Vagina (tissue), 2 donors: ENCODE measurements at regions not wholly inside any gene's neighbourhood (a gene's known extent, or its start where the extent isn't known, plus 50 kb on each side); places are given as distances from the start of the nearest gene placed in this dataset.

Experiments used
- DNase-seq, 2 donors: peaks; one replicate each; pipeline ENCODE4 v3.0.0-alpha.2; 2017; ENCODE audit errors: extremely low spot score in 2 of 2
- H3K27ac ChIP-seq: fragments of 200-600 bp; sonication (generic); one replicate; pipeline ENCODE4 v1.5.1; 2019
- H3K27me3 ChIP-seq: fragments of 200-600 bp; sonication (generic); one replicate; pipeline ENCODE4 v1.5.1; 2019
- H3K36me3 ChIP-seq, 2 donors: fragments of 200-600 bp; sonication (generic); one replicate each; pipeline ENCODE4 v1.5.1; 2017 to 2019
- H3K4me1 ChIP-seq: fragments of 200-600 bp; sonication (generic); one replicate; pipeline ENCODE4 v1.5.1; 2019
- H3K4me3 ChIP-seq, 2 donors: fragments of 200-600 bp; sonication (generic); 1 replicate in 1 of 2; 2 replicates in 1 of 2; pipeline ENCODE4 v1.5.1; 2016 to 2019
- H3K9me3 ChIP-seq: fragments of 200-600 bp; sonication (generic); one replicate; pipeline ENCODE4 v1.5.1; 2019
- CTCF ChIP-seq, 3 experiments: fragments of 450-650 bp in 2 of 3; fragments of 200-600 bp in 1 of 3; sonication (generic) in 1 of 3; IDR thresholded peaks; one replicate each; pipeline ENCODE4 v1.5.1; 2017 to 2019; ENCODE audit warnings: antibody characterized with exemption in 3 of 3, mild to moderate bottlenecking in 2 of 3, moderate library complexity in 2 of 3
- POLR2A ChIP-seq, 2 donors: fragments of 450-650 bp; IDR thresholded peaks; one replicate each; pipeline ENCODE4 v1.6.1; 2017; ENCODE audit warnings: antibody characterized with exemption in 2 of 2, mild to moderate bottlenecking in 2 of 2, moderate library complexity in 2 of 2
- POLR2AphosphoS5 ChIP-seq, 2 donors: sonication (generic); formaldehyde crosslinking; IDR thresholded peaks; one replicate each; pipeline ENCODE4 v1.9.0; 2017; ENCODE audit warnings: antibody characterized with exemption in 2 of 2, mild to moderate bottlenecking in 2 of 2, low read depth in 1 of 2; ENCODE audit not compliant: insufficient read depth in 1 of 2
- intact Hi-C: fragments of 100-400 bp; cut with DNase I; formaldehyde crosslinking; loops from one replicate; pipeline ENCODE4 v1.15.1; 2023

DNA sequence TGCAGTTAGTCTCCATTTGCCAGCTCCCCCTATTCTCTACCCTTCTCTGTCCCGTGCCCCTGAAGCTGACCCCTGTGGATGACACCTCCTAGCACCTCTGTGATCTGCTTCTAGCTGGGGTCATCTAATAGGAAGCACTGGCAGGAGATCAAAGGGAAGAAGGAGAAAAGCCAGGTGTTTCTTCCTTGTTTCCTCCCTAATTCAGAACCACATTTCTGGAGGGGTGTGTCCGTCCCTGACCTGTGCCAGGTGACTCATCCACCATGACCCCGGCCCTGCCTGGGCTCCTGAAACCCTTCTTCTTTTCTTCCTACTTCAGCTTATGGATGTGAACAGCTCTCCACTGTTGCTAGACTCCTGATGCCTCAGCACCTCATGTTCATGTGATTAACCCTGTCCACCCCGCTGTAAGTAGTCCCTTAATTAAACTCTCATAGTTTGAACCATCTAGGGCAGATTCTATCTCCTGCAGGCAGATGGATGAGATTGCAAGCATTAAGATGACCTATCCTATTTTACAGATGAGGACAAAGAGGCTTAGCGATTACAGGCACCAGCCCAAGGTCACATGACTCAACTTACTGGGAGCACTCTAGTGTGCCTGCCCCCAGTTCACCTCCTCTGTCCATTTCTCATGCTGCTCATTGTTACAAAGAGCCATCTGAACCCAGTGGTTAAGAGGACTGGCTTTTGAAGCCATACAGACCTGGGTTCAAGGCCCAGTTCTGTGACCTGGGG is 770.5 kb downstream of the MED13L start:
- H3K36me3 ChIP-seq: no peaks in the 10 kb centered on the region
- intact Hi-C loops: no loop called here
- TF ChIP-seq POLR2AphosphoS5 (IDR thresholded peaks at IDR 0.05; ENCODE audit: insufficient read depth in 1 of 2, low read depth in 1 of 2): no peak
- no peak for TF ChIP-seq POLR2A (IDR thresholded peaks at IDR 0.05)
- TF ChIP-seq CTCF (IDR thresholded peaks at IDR 0.05): no peak
- no peak overlapping the region for H3K27ac ChIP-seq
- H3K27me3 ChIP-seq: no peaks in the 10 kb centered on the region
- DNase-seq: no peak
- no peaks in the 10 kb centered on the region for H3K9me3 ChIP-seq
- H3K4me1 ChIP-seq: no peaks in the 10 kb centered on the region
- H3K4me3 ChIP-seq: no peak overlapping the region

GRCh38 chr12:115504306-115505290 is 772.9 kb downstream of the MED13L start:
- H3K27ac ChIP-seq: no peak overlapping the region
- intact Hi-C loops: no loop called here

DNA sequence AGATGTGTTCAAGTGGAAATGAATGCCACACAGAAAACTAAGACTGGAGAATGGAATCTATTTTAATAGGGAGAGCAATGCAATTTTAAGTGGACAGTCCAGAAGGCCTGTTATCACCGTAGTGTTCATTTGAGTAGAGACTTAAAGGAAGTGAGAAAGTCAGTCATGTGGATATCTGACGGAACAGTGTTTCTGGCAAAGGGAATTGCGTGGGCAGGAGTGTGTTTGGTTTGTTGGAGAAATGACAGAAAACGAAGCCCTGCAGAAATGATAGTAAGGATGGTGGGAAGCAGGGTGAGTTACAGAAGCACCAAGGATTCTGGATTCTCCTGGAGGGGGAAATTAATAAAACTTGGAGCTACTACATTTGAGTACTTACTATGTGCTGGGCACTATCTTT is 776.6 kb downstream of the MED13L start:
- Histone ChIP-seq H3K27ac (no peak overlapping the region), H3K9me3 (no peaks in the 10 kb centered on the region), H3K4me1 (no peaks in the 10 kb centered on the region), H3K36me3 (no peaks in the 10 kb centered on the region), H3K4me3 (no peak overlapping the region), H3K27me3 (no peaks in the 10 kb centered on the region)
- TF ChIP-seq POLR2AphosphoS5 (IDR thresholded peaks at IDR 0.05; ENCODE audit: insufficient read depth in 1 of 2, low read depth in 1 of 2) (no peak), CTCF (IDR thresholded peaks at IDR 0.05) (no peak), POLR2A (IDR thresholded peaks at IDR 0.05) (no peak)
- no peak for DNase-seq
- intact Hi-C loops: no loop called here

More at GRCh38 chr12:115504306-115505290, 772.9 kb downstream of the MED13L start:
- no peaks in the 10 kb centered on the region for H3K36me3 ChIP-seq
- H3K27me3 ChIP-seq: no peaks in the 10 kb centered on the region
- TF ChIP-seq CTCF (IDR thresholded peaks at IDR 0.05): no peak
- TF ChIP-seq POLR2AphosphoS5 (IDR thresholded peaks at IDR 0.05; ENCODE audit: insufficient read depth in 1 of 2, low read depth in 1 of 2): peak in 1 of 2 donors; percentile 42
- TF ChIP-seq POLR2A (IDR thresholded peaks at IDR 0.05): no peak
- H3K4me1 ChIP-seq: no peaks in the 10 kb centered on the region
- no peak for DNase-seq
- no peaks in the 10 kb centered on the region for H3K9me3 ChIP-seq
- no peak overlapping the region for H3K4me3 ChIP-seq

- TF ChIP-seq POLR2A (IDR thresholded peaks at IDR 0.05): no peak
- no peak for TF ChIP-seq POLR2AphosphoS5 (IDR thresholded peaks at IDR 0.05; ENCODE audit: insufficient read depth in 1 of 2, low read depth in 1 of 2)
- no peak for TF ChIP-seq CTCF (IDR thresholded peaks at IDR 0.05)
- H3K27ac ChIP-seq: no peak overlapping the region
- no peaks in the 10 kb centered on the region for H3K9me3 ChIP-seq
- H3K27me3 ChIP-seq: no peaks in the 10 kb centered on the region
- no peak overlapping the region for H3K4me3 ChIP-seq
- intact Hi-C loops: no loop called here
- H3K4me1 ChIP-seq: no peaks in the 10 kb centered on the region
- no peaks in the 10 kb centered on the region for H3K36me3 ChIP-seq
- DNase-seq: no peak
These were observed 782.2 kb downstream of the MED13L start for GRCh38 chr12:115495300-115495699.
